Prostate gland (tissue), 2 donors: ENCODE measurements at regions not wholly inside any gene's neighbourhood (a gene's known extent, or its start where the extent isn't known, plus 50 kb on each side); places are given as distances from the start of the nearest gene placed in this dataset.

Experiments
- CTCF ChIP-seq, 4 experiments: fragments of 200-600 bp in 2 of 4; fragments of 450-650 bp in 2 of 4; sonication (generic) in 2 of 4; IDR thresholded peaks; 1 replicate in 3 of 4; 2 replicates in 1 of 4; pipeline ENCODE4 v1.5.1; 2016 to 2019; ENCODE audit warnings: antibody characterized with exemption in 4 of 4, mild to moderate bottlenecking in 2 of 4, moderate library complexity in 2 of 4
- POLR2A ChIP-seq: fragments of 450-650 bp; IDR thresholded peaks from one replicate; pipeline ENCODE4 v1.6.1; 2016; ENCODE audit warnings: antibody characterized with exemption, mild to moderate bottlenecking
- POLR2AphosphoS5 ChIP-seq: sonication (generic); formaldehyde crosslinking; IDR thresholded peaks from one replicate; pipeline ENCODE4 v1.6.1; 2017; ENCODE audit warnings: antibody characterized with exemption

GRCh38 chr7:152543799-152544198 is 108.0 kb upstream of the KMT2C start:
- TF ChIP-seq CTCF (IDR thresholded peaks at IDR 0.05) (no peak), POLR2A (no peak), POLR2AphosphoS5 (no peak)
